Stimulated activated CD8-positive, alpha-beta memory T cell treated with anti-CD3 and anti-CD28 coated beads, Interleukin-15, amount 100 ng/mL, for 48 hours (primary cell): ENCODE measurements at regions not wholly inside any gene's neighbourhood (a gene's known extent, or its start where the extent isn't known, plus 50 kb on each side); places are given as distances from the start of the nearest gene placed in this dataset.
"Not testable (repeated sequence)": the region's sequence is repeated elsewhere in the genome, so short reads cannot be mapped to it uniquely, and the experiment has no call there.

ENCODE experiments used
- DNase-seq, 2 donors: peaks; one replicate each; pipeline ENCODE4 v3.0.0-alpha.2; 2020; ENCODE audit warnings: low read depth in 2 of 2

GRCh38 chr11:23554002-23554401, 693.7 kb upstream of the CCDC179 start:
- no peak for DNase-seq

GRCh38 chr11:23555085-23555484, 694.8 kb upstream of the CCDC179 start:
- no peak for DNase-seq

DNA sequence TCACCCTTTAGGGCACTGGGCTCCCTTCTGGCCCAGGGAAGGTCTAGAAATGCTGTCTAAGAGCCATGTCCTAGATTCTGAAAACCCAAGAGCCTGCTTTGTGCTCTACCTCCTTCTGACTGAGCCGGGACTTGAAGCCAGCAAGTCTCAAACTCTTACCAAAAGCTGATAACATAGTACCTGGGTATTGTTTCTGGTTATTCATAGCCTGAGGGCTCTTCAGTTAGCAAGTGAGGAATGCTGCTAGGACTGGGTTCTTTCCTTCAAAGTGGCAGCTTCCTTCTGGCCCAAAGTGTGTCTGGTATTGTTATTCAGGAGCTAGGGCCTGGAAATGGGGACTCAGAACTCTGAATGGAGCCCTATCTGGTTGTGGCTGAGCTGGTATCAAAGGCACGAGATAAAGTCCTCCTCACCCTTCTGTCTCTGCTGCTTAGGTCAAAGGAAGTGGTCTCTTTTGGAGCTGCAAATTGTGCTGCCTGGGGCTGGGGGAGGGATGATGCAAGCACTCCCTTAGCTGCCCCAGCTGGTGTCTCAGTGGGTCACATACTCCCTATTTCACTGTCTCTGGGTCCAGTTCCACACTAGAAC, 696.0 kb upstream of the CCDC179 start:
- DNase-seq, result no peak

GRCh38 chr11:23563591-23563990, 703.3 kb upstream of the CCDC179 start:
- no peak for DNase-seq

- no peak for DNase-seq
These were observed 704.1 kb upstream of the CCDC179 start for GRCh38 chr11:23564370-23564769.

- no peak for DNase-seq
These were observed 708.9 kb upstream of the CCDC179 start for GRCh38 chr11:23569134-23569533.

- DNase-seq, result no peak
These were observed 709.3 kb upstream of the CCDC179 start for GRCh38 chr11:23569547-23569946.

DNA sequence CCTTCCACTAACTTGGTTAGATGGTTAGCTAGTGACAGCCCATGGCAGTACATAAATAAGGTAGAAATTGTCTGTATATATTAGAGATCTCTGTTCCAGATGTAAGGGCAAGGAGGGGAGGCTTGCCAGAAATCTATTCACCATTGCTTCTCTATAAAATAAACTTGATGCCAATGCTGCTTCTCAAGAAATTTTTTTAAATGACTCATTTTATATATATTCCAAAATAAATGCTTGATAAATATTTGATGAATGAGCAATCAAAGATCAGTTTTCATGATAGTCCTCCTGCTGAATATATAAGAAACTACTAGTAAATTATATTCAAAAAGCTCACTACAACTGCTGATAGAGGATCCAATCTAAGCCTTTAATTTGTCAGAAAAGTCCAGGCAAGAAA, 710.6 kb upstream of the CCDC179 start:
- no peak for DNase-seq

DNA sequence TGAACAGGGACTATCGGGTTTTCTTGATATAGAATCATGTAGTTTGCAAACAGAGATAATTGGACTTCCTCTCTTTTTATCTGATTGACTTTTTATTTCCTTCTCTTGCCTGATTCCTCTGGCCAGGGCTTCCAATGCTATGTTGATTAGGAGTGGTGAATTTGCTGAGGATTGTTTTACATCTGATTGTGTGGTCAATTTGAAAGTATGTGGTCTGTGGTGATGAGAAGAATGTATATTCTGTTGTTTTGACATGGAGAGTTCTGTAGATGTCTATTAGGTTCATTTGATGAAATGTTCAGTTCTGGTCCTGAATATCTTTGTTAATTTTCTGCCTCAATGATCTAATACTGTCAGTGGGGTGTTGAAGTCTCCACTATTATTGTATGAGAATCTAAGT, 713.2 kb upstream of the CCDC179 start:
- DNase-seq, result no peak

DNA sequence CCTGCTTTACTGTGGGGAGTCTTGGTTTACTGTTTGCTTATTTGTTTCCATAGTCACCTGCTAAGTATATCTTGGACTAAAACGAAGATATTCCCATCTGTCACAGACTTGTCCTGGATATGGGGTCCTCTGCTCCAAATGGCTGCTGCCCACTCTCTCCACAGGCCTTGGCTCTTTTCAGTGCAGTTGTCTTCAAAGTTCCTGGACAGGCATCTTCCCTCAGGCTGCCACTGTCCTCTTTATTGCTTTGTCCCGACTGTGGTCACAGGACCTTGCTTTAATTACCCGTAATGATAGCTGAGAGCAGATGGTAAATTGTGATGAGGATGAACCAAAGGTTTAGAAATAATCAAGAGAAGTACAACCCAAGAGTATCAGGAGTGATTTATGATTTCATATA, 713.9 kb upstream of the CCDC179 start:
- DNase-seq, result no peak

GRCh38 chr11:23577296-23577695, 717.0 kb upstream of the CCDC179 start:
- DNase-seq, result no peak

DNA sequence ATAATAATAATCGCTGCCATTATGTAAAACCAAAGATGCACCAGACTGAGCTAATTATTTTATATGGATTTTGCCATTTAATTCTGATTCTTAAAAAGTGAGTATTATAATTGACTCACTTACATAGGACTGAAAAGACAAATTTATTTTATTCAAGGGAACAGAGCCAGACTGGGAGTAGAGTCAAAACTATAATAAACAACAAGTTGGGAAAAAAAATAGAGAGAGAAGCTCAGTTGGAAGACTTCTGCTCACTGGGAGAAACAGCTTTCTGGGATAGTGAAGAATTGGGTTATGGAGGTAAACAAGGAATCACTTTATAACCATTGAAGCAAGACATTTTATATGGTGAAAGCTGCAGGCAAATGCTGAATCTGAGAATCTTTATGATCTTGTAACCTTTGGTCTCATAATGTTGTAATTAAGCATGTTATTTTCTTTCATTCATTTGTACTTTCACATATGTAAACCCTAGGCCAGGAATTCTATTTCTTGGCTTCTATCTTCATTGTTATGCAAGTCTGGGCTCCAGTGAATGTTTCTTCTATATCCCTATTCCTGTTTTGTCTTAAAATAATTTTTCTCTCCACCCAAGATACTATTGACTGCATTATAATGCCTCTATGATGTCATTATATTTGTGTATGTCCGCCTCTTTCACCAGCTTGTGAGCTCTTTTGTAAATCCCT, 725.3 kb upstream of the CCDC179 start:
- DNase-seq, result no peak

- DNase-seq, result no peak
These were observed 725.9 kb upstream of the CCDC179 start for GRCh38 chr11:23586173-23586572.

DNA sequence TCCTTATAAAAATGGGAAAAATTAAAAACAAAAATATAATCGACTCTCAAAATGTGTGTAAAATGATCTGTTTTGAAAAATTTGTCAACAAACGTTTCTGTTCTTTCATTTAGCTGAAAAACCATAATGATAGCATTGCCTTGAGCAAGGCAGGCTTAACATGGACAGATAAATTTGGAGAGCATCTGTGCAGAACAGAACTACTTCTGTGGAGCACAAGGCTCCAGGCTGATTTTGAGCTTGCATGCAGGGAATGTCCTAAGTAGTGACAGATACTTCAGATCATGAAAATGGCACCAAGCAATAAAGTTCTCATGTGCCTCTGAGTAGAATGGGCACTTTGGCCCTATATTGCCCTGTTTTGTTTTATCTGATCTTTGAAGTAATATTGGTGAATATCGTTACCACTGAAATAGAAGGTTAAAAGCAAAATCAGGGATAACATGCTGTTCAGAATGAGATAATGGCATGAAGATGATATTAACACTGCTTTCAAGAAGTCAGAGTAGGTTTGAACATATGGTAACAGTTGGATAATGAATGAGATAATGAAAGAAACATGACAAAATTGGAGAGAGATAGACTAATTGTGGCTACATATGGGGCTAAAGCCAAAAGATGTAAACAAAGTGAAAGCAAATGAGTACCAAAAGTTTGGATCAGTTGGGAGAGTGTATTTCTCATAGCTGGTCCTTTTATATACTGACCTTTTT, 730.5 kb upstream of the CCDC179 start:
- no peak for DNase-seq

- no peak for DNase-seq
These were observed 734.5 kb upstream of the CCDC179 start for GRCh38 chr11:23594755-23595154.

- no peak for DNase-seq
These were observed 744.7 kb upstream of the CCDC179 start for GRCh38 chr11:23604966-23605365.

GRCh38 chr11:23606191-23606590, 745.9 kb upstream of the CCDC179 start:
- DNase-seq, result no peak

DNA sequence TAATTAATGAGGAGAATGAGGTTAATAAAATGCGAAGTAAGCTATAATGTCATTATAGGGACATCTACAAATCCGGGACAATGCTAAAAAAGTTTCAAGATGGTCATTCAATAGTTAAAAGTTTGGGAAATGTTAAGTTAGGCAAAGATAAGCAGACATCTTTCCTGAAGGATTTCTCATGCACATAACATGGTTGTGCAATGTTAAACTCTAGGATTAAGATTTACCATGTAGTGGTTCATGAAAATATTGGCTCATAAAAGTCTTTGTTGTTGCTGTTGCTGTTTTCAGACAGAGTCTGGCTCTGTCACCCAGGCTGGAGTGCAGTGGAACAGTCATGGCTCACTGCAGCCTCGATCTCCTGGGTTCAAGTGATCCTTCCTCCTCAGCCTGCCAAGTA, 751.5 kb upstream of the CCDC179 start:
- DNase-seq, result no peak

- no peak for DNase-seq
These were observed 760.3 kb upstream of the CCDC179 start for GRCh38 chr11:23620617-23621016.

GRCh38 chr11:23632293-23632692, 772.0 kb upstream of the CCDC179 start:
- no peak for DNase-seq

DNA sequence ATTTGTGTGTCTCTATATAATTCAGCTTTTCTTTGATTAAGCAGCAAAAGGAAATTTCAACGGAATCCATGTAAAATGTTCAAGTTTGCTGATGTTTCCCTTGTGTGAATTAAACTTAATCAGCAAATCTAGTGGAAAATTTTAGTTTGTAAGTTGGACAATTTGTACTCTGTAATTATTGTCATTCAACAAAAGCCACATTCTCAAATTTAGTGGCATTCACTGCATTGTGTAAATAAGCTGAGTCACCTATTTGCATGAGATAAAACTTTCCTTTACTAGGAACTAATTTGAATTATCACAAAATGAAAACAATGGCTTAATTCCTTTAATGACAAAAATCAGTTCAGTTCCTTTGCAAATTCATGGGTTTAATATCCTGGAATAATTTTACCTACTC, 784.2 kb upstream of the CCDC179 start:
- no peak for DNase-seq

GRCh38 chr11:23652336-23652735, 792.1 kb upstream of the CCDC179 start:
- not testable (repeated sequence) for DNase-seq

DNA sequence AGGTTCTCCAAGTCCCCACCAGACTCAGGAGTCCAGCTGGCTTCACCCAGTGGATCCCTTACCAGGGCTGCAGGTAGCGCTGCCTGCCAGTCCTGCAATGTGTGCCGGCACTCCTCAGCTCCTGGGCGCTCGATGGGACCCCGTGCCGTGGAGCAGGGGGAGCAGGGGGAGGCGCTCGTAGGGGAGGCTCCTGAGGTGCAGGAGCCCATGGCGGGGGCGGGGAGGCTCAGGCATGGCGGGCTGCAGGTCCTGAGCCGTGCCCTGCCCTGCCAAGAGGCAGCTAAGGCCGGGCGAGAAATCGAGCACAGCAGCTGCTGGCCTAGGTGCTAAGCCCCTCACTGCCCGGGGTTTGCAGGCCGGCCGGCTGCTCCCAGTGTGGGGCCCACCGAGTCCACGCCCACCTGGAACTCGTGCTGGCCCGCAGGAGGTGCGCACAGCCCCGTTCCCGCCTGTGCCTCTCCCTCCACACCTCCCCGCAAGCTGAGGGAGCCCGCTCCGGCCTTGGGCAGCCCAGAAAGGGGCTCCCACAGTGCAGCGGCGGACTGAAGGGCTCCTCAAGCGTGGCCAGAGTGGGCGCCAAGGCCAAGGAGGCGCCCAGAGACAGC, 792.9 kb upstream of the CCDC179 start:
- DNase-seq, result no peak
